B cell (primary cell): ENCODE measurements at regions not wholly inside any gene's neighbourhood (a gene's known extent, or its start where the extent isn't known, plus 50 kb on each side); places are given as distances from the start of the nearest gene placed in this dataset.

Experiments used
- EZH2 ChIP-seq: IDR thresholded peaks from 2 replicates; pipeline ENCODE4 v1.6.1; 2012; ENCODE audit warnings: borderline replicate concordance, low read depth, mild to moderate bottlenecking, moderate library complexity, low read length; ENCODE audit not compliant: insufficient read depth, poor library complexity, severe bottlenecking
- TF ChIP-seq, protein P1 (sequence below): fragments of 200-600 bp; IDR thresholded peaks from one replicate; pipeline ENCODE4 v1.8.0; 2022; ENCODE audit warnings: antibody characterized with exemption, mild to moderate bottlenecking

DNA sequence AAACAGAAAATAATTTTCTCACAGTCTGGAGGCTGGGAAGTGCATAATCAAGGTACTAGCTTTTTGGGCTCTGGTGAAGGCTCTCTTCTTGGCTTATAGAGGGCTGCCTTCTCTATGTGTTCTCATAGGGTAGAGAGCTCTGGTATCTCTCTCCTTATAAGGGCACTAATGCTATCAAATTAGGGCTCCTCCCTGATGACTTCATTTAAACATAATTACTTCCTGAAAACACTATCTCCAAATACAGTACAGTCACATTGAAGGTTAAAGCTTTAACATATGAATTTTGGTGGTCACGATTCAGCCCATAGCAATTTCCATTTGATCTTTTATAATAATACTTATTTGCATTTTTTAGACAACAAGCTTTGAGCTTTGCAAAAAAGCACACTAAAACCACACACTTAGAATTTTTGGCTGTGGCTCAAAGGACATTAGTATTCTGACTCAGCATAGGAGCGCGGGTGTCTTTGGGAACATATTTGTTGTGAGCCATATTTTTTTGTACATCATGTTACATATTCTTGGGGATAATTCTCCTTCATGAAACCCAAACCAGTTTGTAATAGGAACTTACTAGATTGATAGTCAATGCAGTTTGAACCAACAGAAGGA lies 808.1 kb upstream of the FBXO33 start:
- TF ChIP-seq, protein P1, sequence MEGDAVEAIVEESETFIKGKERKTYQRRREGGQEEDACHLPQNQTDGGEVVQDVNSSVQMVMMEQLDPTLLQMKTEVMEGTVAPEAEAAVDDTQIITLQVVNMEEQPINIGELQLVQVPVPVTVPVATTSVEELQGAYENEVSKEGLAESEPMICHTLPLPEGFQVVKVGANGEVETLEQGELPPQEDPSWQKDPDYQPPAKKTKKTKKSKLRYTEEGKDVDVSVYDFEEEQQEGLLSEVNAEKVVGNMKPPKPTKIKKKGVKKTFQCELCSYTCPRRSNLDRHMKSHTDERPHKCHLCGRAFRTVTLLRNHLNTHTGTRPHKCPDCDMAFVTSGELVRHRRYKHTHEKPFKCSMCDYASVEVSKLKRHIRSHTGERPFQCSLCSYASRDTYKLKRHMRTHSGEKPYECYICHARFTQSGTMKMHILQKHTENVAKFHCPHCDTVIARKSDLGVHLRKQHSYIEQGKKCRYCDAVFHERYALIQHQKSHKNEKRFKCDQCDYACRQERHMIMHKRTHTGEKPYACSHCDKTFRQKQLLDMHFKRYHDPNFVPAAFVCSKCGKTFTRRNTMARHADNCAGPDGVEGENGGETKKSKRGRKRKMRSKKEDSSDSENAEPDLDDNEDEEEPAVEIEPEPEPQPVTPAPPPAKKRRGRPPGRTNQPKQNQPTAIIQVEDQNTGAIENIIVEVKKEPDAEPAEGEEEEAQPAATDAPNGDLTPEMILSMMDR: no peak
- TF ChIP-seq EZH2: no peak
